Adrenal gland (tissue), 5 donors: ENCODE measurements at regions not wholly inside any gene's neighbourhood (a gene's known extent, or its start where the extent isn't known, plus 50 kb on each side); places are given as distances from the start of the nearest gene placed in this dataset.

ENCODE experiments used
- CTCF ChIP-seq, 6 experiments: fragments of 450-650 bp in 4 of 6; fragments of 200-600 bp in 2 of 6; sonication (generic) in 1 of 6; IDR thresholded peaks; 1 replicate in 5 of 6; 2 replicates in 1 of 6; pipeline versions ENCODE4 v1.5.1 to v1.8.0; 2016 to 2021; ENCODE audit warnings: antibody characterized with exemption in 6 of 6, mild to moderate bottlenecking in 2 of 6, moderate library complexity in 1 of 6
- POLR2A ChIP-seq, 2 donors: fragments of 450-650 bp; IDR thresholded peaks; one replicate each; pipeline ENCODE4 v1.6.1; 2017; ENCODE audit warnings: antibody characterized with exemption in 2 of 2, mild to moderate bottlenecking in 2 of 2, moderate library complexity in 1 of 2
- donor health status: DM: no; HTN: no; CAD: no.

GRCh38 chr3:20569310-20569709 is 383.3 kb upstream of the SGO1 start:
- TF ChIP-seq CTCF (IDR thresholded peaks at IDR 0.05) (no peak), POLR2A (IDR thresholded peaks at IDR 0.05) (no peak)
